ENCODE measurements at regions not wholly inside any gene's neighbourhood (a gene's known extent, or its start where the extent isn't known, plus 50 kb on each side); places are given as distances from the start of the nearest gene placed in this dataset.

GRCh38 chr1:73556270-73556669, 641.7 kb downstream of the LRRIQ3 start:
- TF ChIP-seq CTCF (IDR thresholded peaks at IDR 0.05), result no peak
- no peak for TF ChIP-seq POLR2A (IDR thresholded peaks at IDR 0.05)

Data from uterus (tissue), 2 donors.